GM04504 (cell line): ENCODE measurements at regions not wholly inside any gene's neighbourhood (a gene's known extent, or its start where the extent isn't known, plus 50 kb on each side); places are given as distances from the start of the nearest gene placed in this dataset.
"Not testable (repeated sequence)": the region's sequence is repeated elsewhere in the genome, so short reads cannot be mapped to it uniquely, and the experiment has no call there.

ENCODE experiments used
- DNase-seq: peaks from one replicate; pipeline ENCODE4 v3.0.0-alpha.2; 2012; ENCODE audit warnings: low read depth

DNA sequence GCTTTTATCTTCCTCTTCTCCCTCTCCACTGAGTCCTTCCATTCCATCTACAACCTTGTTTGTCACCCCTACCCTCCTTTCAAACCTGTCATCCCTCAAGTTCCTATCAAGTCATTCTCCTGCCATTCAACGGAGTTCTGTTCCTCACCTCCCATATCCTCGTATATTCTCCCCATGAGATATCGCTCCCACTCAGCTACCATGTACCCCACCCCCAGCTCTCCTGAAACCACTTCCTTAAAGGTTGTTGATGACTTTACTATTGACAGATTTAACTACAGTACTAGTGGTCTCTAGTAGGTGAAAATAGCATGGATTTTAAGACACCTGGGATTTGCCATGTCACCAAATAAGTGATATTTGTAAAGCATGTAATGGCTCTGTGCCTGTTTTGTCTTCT lies 107.4 kb upstream of the BARHL2 start:
- DNase-seq: no peak

DNA sequence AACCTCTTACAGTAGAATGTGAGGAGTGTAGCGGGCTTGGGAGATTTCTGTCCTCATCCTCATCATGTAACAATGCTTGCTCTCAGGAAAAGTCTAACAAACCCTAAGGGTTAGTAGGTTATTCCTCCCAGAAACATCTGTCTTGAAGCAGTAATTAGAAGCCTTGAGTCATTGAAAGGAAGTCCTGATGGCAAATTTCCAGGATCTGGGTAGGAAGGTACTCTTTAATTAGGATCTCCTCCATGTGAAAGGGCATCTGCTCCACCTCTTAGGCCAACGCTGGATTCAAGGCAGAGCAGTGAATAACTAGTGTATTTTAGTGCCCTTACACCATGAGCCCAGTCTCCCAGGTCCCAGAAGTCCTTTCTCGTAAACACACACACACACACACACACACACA lies 106.6 kb upstream of the BARHL2 start:
- DNase-seq: no peak

DNA sequence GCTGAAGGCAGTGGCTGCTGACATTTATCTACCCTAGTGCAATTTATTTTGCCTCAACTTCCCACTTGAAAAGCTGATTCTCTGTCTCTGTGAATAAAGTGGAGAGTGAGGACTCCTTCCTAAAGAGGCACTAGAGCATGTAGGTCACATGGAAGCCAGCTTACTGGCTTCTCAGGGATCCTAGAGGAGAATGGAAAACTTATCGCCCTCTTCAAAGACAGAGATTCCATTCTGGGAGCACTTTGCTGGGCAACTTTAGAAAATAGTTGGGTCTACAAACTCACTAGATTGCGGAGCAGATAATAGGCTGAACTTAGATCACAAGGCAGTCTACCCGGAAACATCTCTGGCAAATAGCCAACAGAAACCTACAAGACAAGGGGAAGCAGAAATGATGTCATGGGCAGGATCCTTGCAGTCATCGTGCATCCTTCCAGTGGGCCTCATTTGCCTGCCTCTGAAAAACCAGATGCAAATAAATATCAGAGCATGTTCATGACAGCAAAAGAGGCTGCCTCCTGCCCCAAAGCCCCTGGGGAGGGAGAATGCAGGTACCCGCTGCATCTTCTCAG lies 104.8 kb upstream of the BARHL2 start:
- no peak for DNase-seq

DNA sequence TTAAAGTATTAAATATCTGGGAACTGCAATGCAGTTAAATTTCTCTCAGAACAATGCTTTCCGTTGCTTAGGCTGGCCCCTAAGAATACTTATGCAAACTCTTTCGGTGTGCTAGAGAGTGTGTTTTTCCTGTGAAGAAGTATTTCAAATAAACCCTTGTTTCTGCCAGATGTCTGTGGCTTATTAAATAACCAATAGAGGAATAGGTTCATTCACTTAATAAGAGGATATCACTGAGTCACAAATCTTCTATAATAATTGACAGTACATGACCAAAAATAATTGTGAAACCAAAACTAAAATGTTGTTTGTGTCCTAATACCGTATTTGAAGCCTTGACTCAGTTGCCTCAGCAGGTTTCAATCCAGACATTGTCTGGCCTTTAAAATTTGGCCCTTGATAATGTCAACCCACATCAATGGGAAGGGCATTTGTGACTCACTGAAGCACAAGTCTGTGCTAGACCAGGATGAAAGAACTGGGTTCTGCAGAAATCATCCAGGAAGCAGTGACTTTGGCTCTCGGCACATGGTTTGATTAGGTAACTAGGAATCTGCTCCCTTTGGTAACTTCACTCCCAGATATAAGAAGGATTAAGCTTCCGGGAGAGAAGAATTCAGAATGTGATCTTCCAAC lies 104.2 kb upstream of the BARHL2 start:
- no peak for DNase-seq

- no peak for DNase-seq
These were observed 103.6 kb upstream of the BARHL2 start for GRCh38 chr1:90820745-90821144.

DNA sequence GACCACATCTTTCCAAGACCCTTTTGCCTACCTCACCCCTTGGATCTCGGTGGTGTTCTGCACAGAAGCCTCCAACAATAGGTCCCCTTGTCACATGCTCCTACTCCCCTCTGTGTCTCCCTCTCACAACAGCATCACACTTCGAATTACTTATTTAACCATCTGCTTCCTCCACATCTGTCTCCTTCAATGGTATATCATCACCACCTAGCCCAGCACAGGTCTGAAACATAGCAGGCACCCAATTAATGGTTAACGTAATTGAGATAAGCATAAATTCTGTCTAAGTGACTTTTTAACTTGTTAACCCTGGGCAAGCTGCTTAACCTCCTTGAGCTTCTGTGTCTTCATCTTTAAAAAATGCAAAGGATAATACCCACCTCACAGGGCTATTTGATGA lies 100.3 kb upstream of the BARHL2 start:
- no peak for DNase-seq

GRCh38 chr1:90812237-90812636 lies 95.1 kb upstream of the BARHL2 start:
- not testable (repeated sequence) for DNase-seq

GRCh38 chr1:90811444-90811950 lies 94.4 kb upstream of the BARHL2 start:
- DNase-seq: not testable (repeated sequence)

- DNase-seq: no peak
These were observed 93.6 kb upstream of the BARHL2 start for GRCh38 chr1:90810681-90811080.

DNA sequence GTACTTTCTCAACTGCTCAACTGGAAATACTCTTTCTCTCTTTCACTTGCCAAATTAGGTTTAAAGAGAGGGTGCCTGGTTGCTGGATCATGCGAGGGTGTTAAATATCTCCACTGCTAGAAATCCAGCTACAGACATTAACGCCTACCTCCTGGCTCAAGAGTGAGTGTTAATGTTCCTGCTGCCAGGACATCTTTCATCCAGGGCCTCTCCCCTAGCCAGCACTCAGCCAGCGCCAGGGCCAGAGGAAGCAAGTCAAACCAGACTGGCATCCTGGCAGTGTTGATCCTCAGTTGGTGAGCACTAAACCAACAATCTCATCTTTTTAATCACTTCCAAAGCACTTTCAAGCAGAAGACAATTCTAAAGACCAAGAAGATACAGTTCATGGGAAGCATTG lies 92.9 kb upstream of the BARHL2 start:
- no peak for DNase-seq

DNA sequence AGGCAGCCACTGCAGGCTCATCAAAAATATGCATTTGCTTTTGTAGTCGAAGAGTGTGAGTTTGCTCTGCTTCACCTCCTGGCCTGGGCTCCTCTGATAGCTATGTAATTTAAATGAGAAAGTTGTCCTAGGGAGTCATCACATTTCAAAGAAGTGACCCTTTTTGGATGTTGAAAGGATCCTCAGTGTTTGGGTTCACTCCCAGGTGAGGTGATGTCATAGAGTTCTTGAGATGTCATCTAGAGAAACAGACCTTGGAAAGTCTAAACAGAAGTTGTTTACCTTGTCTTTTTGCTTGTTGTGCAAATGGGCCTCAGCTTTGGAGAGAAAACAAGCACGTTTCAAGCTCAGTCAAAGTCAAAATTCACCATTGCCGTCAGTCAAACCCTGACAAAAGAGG lies 92.0 kb upstream of the BARHL2 start:
- DNase-seq: no peak

GRCh38 chr1:90807329-90807728 lies 90.2 kb upstream of the BARHL2 start:
- DNase-seq: no peak

- no peak for DNase-seq
These were observed 85.5 kb upstream of the BARHL2 start for GRCh38 chr1:90802622-90803021.

- no peak for DNase-seq
These were observed 83.1 kb upstream of the BARHL2 start for GRCh38 chr1:90800012-90800717.

DNA sequence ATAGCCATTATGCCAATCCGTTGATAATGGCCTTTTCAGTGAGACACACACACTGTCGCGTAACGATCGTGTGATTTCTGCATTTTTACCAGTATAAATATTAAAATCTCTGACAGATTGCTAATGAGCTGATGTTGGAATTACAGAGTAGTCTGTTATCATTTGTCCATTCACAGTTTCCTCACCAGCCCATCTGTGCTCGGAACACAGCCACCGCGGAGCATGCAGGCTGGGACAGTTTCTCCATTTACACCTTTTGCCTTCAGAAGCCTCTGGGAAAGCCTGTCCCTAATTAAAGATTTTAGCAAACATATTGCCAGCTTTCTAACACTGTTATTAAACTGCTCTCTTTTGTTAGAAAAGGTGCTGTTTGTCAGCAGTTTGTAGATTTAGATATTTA lies 82.2 kb upstream of the BARHL2 start:
- no peak for DNase-seq

DNA sequence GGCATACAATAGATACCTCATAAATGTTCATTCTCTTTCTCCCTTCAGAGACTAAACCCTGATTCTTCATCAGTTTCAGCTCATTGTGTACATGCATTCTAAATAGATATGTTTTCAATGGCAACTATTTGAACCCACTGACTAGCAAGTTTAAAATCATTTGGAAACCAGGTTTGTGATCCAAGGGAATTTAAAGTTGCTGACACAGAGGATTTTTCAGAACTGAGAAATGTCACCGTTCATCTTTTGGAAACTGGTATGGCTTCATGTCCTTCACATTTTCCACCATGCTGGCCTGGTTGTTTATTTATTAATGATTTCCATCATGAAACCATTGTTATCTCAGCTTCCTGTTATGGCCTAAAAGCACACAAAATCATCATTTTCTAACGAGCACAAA lies 81.8 kb upstream of the BARHL2 start:
- no peak for DNase-seq

DNA sequence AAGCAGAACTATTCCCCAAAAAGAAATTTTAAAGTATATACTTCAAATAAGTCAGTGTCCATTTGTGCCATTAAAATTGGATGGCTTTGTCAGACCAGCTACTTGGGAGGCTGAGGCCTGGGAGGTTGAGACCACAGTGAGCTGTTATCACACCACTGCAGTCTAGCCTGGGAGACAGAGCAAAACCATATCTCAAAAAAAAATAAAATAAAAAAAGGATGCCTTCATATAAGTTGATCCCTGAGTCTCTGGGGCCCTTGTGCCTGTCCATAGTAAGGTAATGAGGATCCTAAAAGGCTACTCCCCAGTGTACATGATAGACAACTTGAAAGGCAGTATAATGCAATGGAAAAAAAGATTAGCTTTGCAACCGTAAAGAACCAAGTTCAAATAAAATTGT lies 81.2 kb upstream of the BARHL2 start:
- DNase-seq: no peak

DNA sequence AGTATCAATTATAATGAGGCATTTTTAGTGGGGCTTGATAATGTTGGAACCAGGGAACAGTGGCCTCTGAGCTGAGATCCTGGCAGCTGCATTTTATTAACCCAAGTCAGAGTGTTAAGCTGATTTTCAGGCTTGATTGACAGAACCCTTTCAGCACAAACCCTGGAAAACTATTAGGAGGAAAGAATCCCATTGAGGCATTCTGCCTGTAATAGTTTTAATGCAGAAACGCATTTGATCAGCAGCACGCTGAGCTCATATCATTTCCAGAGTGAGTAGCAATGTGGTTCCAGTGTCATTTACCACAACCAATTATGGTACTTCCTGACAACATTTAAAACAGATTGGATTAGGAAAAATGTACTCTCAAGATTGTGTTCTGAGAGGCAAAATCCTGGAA lies 78.3 kb upstream of the BARHL2 start:
- no peak for DNase-seq

DNA sequence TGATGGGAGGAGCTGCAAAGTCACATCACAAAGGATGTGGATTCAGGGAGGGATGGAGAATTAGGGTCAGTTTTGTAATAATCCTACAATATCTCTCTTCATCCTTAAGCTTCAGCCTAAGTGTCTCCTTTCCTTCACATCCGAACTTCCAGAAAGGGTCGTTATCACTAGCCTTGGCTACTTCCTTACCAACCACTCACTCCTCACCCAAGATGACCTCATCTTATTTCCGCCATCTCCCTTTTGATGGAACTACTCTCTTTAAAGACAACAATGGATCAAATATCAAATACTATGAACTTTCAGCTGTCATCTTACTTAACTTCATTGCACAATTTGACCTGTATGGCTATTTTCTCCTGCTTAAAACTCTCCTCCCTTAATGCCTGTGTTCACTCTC lies 69.6 kb upstream of the BARHL2 start:
- no peak for DNase-seq

- DNase-seq: no peak
These were observed 67.2 kb upstream of the BARHL2 start for GRCh38 chr1:90784186-90784847.

DNA sequence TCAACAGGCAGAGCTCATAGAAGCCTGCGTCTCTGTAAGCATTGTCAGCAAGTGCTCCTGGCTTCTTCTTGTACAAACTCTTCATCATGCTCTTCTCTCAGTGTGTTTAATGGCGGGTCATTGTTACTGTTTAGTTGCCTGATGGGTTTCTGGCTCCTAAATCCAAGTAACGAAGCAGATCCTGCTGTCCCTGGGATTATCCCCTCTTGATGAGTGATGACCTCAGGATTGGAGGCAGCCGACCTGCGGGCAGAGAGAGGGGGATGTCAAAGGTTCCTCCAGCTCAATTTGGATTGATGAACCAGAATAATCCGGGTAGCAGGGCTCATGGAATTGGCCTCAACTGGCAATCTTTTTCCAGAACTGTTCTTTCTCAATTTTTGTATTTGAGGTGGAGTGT lies 66.1 kb upstream of the BARHL2 start:
- DNase-seq: no peak

DNA sequence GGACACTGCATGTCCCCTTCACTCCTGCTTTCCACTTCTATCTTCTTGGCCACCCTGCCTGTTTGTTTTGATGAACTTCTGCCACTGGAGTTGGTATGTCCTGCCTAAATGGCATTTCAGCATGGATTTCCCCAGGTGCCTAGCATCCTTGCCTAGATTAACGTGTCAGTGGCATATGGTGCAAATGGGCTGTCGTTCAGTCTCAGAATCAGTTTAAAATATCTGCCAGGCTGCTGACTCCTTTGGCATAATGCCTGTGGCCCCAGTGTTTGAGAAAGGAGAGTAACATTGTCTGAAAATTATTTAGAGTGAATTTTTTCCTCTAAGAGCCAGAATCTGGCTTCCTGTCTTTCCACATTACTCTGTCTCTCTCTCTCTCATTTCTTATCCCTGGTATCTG lies 64.9 kb upstream of the BARHL2 start:
- no peak for DNase-seq

- DNase-seq: no peak
These were observed 64.4 kb upstream of the BARHL2 start for GRCh38 chr1:90781534-90781933.
